C4-2B (cell line): ENCODE measurements at regions not wholly inside any gene's neighbourhood (a gene's known extent, or its start where the extent isn't known, plus 50 kb on each side); places are given as distances from the start of the nearest gene placed in this dataset.

Experiments used
- ZFX ChIP-seq: fragments of 450-650 bp; IDR thresholded peaks from 2 replicates; pipeline ENCODE4 v1.6.1; 2017
- TF ChIP-seq, protein P1 (sequence below): fragments of 450-650 bp; conservative IDR thresholded peaks from 2 replicates; pipeline ENCODE4 v1.5.1; 2017; ENCODE audit warnings: mild to moderate bottlenecking

DNA sequence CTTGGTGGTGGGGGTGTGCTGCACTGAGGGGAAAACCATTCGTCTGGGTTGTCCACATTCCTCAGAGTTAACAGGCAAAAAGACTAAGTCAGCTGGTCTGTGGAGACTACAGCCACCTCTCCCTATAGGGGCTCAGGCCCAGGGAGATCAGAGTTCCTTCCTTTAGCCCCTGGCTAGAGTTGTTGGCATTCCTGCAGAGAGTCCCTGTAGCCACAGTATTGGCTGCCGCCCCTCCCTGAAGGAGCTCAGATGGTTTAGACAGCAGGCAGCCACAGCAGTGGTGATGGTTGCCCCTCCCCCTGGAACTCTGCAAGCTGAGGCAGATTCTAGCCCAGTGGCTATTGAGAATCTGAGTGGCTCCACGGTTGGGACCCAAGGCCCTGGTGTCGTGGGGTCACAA lies 1072.5 kb upstream of the ATXN7L3B start:
- TF ChIP-seq, protein P1, sequence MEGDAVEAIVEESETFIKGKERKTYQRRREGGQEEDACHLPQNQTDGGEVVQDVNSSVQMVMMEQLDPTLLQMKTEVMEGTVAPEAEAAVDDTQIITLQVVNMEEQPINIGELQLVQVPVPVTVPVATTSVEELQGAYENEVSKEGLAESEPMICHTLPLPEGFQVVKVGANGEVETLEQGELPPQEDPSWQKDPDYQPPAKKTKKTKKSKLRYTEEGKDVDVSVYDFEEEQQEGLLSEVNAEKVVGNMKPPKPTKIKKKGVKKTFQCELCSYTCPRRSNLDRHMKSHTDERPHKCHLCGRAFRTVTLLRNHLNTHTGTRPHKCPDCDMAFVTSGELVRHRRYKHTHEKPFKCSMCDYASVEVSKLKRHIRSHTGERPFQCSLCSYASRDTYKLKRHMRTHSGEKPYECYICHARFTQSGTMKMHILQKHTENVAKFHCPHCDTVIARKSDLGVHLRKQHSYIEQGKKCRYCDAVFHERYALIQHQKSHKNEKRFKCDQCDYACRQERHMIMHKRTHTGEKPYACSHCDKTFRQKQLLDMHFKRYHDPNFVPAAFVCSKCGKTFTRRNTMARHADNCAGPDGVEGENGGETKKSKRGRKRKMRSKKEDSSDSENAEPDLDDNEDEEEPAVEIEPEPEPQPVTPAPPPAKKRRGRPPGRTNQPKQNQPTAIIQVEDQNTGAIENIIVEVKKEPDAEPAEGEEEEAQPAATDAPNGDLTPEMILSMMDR: no peak
- no peak for TF ChIP-seq ZFX
